ENCODE measurements at regions not wholly inside any gene's neighbourhood (a gene's known extent, or its start where the extent isn't known, plus 50 kb on each side); places are given as distances from the start of the nearest gene placed in this dataset.
A peak's percentile ranks its signal among the peaks of the same experiment; 100 is the strongest.

- peak; percentile 51 for ATAC-seq (ENCODE audit: poor library complexity)
Measured at GRCh38 chr2:239602290-239603282, 201.8 kb upstream of the HDAC4 start.

GRCh38 chr2:239601880-239602279, 201.1 kb upstream of the HDAC4 start:
- Mint-ChIP-seq H3K27ac (no peak overlapping the region), H3K36me3 (ENCODE audit: low read depth) (no peaks in the 10 kb centered on the region), H3K9me3 (no peaks in the 10 kb centered on the region), H3K4me3 (no peak overlapping the region), H3K4me1 (ENCODE audit: low read depth) (peaks cover 17% of the 10 kb centered on the region), H3K27me3 (peaks cover 2% of the 10 kb centered on the region)
- Histone ChIP-seq H3K36me3 (ENCODE audit: insufficient read depth, low read length) (no peaks in the 10 kb centered on the region), H3K4me3 (ENCODE audit: low read length) (no peak overlapping the region), H3K4me1 (ENCODE audit: insufficient read depth, low read length) (peaks cover 34% of the 10 kb centered on the region), H3K27ac (ENCODE audit: low read depth in 1 of 2, low read length in 2 of 2) (no peak overlapping the region), H3K27me3 (ENCODE audit: control insufficient read depth in 1 of 2, insufficient read depth in 2 of 2, low read length in 2 of 2) (peaks cover 0 to 3% of the 10 kb centered on the region in 2 experiments), H3K9me3 (ENCODE audit: control insufficient read depth in 1 of 2, insufficient read depth in 1 of 2, low read length in 2 of 2) (peaks cover 0 to 7% of the 10 kb centered on the region in 2 experiments)
- DNase-seq, result no peak
- ATAC-seq (ENCODE audit: poor library complexity), result no peak
- intact Hi-C loops (cut with DNase I, micrococcal nuclease), result no loop called here
- CTCF ChIA-PET, result no interaction called here
- POLR2A ChIA-PET, result no interaction called here
- TF ChIP-seq CTCF (IDR thresholded peaks at IDR 0.05), result no peak

More at GRCh38 chr2:239602290-239603282, 201.8 kb upstream of the HDAC4 start:
- Mint-ChIP-seq H3K9me3 (no peaks in the 10 kb centered on the region), H3K4me1 (ENCODE audit: low read depth) (peaks cover 17% of the 10 kb centered on the region), H3K4me3 (no peak overlapping the region), H3K27ac (no peak overlapping the region), H3K36me3 (ENCODE audit: low read depth) (no peaks in the 10 kb centered on the region), H3K27me3 (peaks cover 4% of the 10 kb centered on the region)
- Histone ChIP-seq H3K9me3 (ENCODE audit: control insufficient read depth in 1 of 2, insufficient read depth in 1 of 2, low read length in 2 of 2) (peaks cover 0 to 7% of the 10 kb centered on the region in 2 experiments), H3K27me3 (ENCODE audit: control insufficient read depth in 1 of 2, insufficient read depth in 2 of 2, low read length in 2 of 2) (peaks cover 0 to 4% of the 10 kb centered on the region in 2 experiments), H3K36me3 (ENCODE audit: insufficient read depth, low read length) (no peaks in the 10 kb centered on the region), H3K27ac (ENCODE audit: low read depth in 1 of 2, low read length in 2 of 2) (no peak overlapping the region), H3K4me3 (ENCODE audit: low read length) (no peak overlapping the region), H3K4me1 (ENCODE audit: insufficient read depth, low read length) (peaks cover 34% of the 10 kb centered on the region)
- ChIA-PET CTCF (no interaction called here), POLR2A (no interaction called here)
- DNase-seq, result peak in 4 of 14 experiments; percentile 23 to 78 (median 49)
- TF ChIP-seq CTCF (IDR thresholded peaks at IDR 0.05), result no peak
- intact Hi-C loops (cut with DNase I, micrococcal nuclease), result no loop called here

GRCh38 chr2:239601201-239601851, 200.5 kb upstream of the HDAC4 start:
- no peak for ATAC-seq (ENCODE audit: poor library complexity)
- Mint-ChIP-seq H3K36me3 (ENCODE audit: low read depth) (no peaks in the 10 kb centered on the region), H3K27ac (no peak overlapping the region), H3K27me3 (no peaks in the 10 kb centered on the region), H3K9me3 (no peaks in the 10 kb centered on the region), H3K4me3 (no peak overlapping the region), H3K4me1 (ENCODE audit: low read depth) (peaks cover 17% of the 10 kb centered on the region)
- Histone ChIP-seq H3K27me3 (ENCODE audit: control insufficient read depth in 1 of 2, insufficient read depth in 2 of 2, low read length in 2 of 2) (no peaks in the 10 kb centered on the region), H3K4me3 (ENCODE audit: low read length) (no peak overlapping the region), H3K9me3 (ENCODE audit: control insufficient read depth in 1 of 2, insufficient read depth in 1 of 2, low read length in 2 of 2) (peaks cover 0 to 7% of the 10 kb centered on the region in 2 experiments), H3K36me3 (ENCODE audit: insufficient read depth, low read length) (no peaks in the 10 kb centered on the region), H3K27ac (ENCODE audit: low read depth in 1 of 2, low read length in 2 of 2) (no peak overlapping the region), H3K4me1 (ENCODE audit: insufficient read depth, low read length) (peaks cover 34% of the 10 kb centered on the region)
- CTCF ChIA-PET, result no interaction called here
- intact Hi-C loops (cut with DNase I, micrococcal nuclease), result no loop called here
- no peak for TF ChIP-seq CTCF (IDR thresholded peaks at IDR 0.05)
- POLR2A ChIA-PET, result no interaction called here
- DNase-seq, result no peak
